BJ (cell line): ENCODE measurements at regions not wholly inside any gene's neighbourhood (a gene's known extent, or its start where the extent isn't known, plus 50 kb on each side); places are given as distances from the start of the nearest gene placed in this dataset.

Experiments
- CTCF ChIA-PET: fragments of 350-600 bp; formaldehyde crosslinking; extraction: SDS; loops from one replicate; lab custom pipeline; 2021; ENCODE audit warnings: antibody characterized with exemption, inconsistent platforms; lab: Yijun Ruan, JAX
- POLR2A ChIA-PET: fragments of 300-600 bp; sonication (Branson Sonifier 250); formaldehyde crosslinking; extraction: SDS; loops from one replicate; lab custom pipeline; 2021; ENCODE audit warnings: antibody characterized with exemption; lab: Charles Lee
- DNase-seq: peaks from one replicate; pipeline ENCODE4 v3.0.0-alpha.2; 2011; ENCODE audit warnings: low read depth
- H3K27me3 ChIP-seq: 2 replicates; pipeline ENCODE4 v1.6.0; 2011; ENCODE audit warnings: low read length; ENCODE audit not compliant: control insufficient read depth, insufficient read depth
- H3K36me3 ChIP-seq: 2 replicates; pipeline ENCODE4 v1.5.1; 2011; ENCODE audit warnings: low read length; ENCODE audit not compliant: control insufficient read depth, insufficient read depth
- H3K4me3 ChIP-seq: 2 replicates; pipeline ENCODE4 v1.5.1; 2011; ENCODE audit warnings: low read depth, mild to moderate bottlenecking, control low read depth, low read length
- TF ChIP-seq, protein P1 (sequence below): IDR thresholded peaks from 2 replicates; pipeline ENCODE4 v1.5.1; 2011; ENCODE audit warnings: low read depth, mild to moderate bottlenecking, control low read depth, inconsistent platforms, low read length, moderate library complexity; ENCODE audit not compliant: insufficient read depth

DNA sequence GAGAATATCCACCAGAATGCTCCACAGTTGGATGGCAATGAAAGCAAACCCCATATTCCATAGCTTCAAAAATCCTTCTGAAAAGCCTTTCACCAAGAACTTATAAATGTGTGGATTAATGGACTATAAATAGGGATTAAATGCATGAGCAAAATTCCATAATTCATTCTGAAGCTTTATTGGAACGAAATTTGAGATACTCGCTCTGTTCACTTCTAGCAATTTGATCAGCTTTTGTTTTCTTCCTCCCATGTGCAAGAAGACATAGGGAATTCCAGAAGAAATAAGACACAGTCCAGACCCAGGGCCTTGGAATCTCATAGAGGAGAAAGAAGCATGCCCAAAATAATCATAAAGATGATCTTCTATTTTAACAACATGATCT is 285.9 kb upstream of the TMPO start:
- H3K36me3 ChIP-seq = no peaks in the 10 kb centered on the region
- POLR2A ChIA-PET = no interaction called here
- H3K27me3 ChIP-seq = no peaks in the 10 kb centered on the region
- CTCF ChIA-PET = interaction anchor here (1.6 kb wide), 1 partner anchor 168 kb away, joined by 3 read pairs; no protein-coding TSS in a partner anchor
- DNase-seq = no peak
- no peak overlapping the region for H3K4me3 ChIP-seq
- TF ChIP-seq, protein P1, sequence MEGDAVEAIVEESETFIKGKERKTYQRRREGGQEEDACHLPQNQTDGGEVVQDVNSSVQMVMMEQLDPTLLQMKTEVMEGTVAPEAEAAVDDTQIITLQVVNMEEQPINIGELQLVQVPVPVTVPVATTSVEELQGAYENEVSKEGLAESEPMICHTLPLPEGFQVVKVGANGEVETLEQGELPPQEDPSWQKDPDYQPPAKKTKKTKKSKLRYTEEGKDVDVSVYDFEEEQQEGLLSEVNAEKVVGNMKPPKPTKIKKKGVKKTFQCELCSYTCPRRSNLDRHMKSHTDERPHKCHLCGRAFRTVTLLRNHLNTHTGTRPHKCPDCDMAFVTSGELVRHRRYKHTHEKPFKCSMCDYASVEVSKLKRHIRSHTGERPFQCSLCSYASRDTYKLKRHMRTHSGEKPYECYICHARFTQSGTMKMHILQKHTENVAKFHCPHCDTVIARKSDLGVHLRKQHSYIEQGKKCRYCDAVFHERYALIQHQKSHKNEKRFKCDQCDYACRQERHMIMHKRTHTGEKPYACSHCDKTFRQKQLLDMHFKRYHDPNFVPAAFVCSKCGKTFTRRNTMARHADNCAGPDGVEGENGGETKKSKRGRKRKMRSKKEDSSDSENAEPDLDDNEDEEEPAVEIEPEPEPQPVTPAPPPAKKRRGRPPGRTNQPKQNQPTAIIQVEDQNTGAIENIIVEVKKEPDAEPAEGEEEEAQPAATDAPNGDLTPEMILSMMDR = no peak

DNA sequence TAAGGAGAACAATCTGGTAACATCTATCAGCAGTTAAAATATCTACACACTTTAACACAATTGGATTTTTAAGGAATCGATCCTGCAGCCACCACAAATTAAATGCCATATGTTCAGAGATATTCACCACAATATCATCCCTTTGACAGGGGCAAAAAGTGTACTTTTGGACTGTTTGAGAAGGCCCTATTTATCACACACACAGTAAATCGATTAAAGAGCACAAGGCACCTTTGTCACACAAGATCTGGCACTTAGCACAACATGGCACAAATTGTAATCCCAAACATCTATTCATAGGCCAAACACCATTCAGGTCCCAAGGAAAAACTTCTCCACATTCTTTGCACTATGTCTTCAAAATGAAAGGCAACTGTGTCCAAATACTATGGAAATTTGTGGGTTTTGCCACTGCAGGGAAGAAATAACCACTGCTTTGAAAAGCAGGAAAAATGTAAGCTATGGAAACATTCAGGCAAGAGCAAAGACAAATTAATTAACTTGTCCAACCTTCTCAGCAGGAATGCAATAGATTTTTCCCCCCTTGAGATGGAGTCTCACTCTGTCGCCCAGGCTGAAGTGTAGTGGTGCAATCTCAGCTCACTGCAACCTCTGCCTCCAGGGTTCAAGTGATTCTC is 282.5 kb upstream of the TMPO start:
- Histone ChIP-seq H3K36me3 (no peaks in the 10 kb centered on the region), H3K27me3 (no peaks in the 10 kb centered on the region), H3K4me3 (no peak overlapping the region)
- DNase-seq = no peak
- TF ChIP-seq, protein P1 = no peak
- POLR2A ChIA-PET = no interaction called here
- CTCF ChIA-PET = no interaction called here

DNA sequence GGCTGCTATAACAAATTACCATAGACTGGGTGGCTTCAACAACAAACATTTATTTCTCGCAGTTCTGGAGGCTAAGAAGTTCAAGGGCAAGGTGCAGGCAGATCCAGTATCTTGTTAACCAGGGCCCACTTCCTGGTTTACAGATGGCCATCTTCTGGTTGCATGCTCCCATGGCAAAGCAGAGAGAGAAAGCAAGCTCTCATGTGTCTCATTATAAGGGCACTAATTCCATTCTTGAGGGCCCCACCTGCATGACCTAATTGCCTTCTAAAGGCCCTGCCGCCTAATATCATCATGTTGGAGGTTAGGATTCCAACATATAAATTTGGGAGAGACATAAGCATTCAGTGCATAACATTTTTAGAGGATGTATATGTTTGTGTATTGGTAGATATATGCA is 280.1 kb upstream of the TMPO start:
- H3K27me3 ChIP-seq = no peaks in the 10 kb centered on the region
- no peaks in the 10 kb centered on the region for H3K36me3 ChIP-seq
- DNase-seq = no peak
- TF ChIP-seq, protein P1 = no peak
- POLR2A ChIA-PET = no interaction called here
- H3K4me3 ChIP-seq = no peak overlapping the region
- CTCF ChIA-PET = no interaction called here

DNA sequence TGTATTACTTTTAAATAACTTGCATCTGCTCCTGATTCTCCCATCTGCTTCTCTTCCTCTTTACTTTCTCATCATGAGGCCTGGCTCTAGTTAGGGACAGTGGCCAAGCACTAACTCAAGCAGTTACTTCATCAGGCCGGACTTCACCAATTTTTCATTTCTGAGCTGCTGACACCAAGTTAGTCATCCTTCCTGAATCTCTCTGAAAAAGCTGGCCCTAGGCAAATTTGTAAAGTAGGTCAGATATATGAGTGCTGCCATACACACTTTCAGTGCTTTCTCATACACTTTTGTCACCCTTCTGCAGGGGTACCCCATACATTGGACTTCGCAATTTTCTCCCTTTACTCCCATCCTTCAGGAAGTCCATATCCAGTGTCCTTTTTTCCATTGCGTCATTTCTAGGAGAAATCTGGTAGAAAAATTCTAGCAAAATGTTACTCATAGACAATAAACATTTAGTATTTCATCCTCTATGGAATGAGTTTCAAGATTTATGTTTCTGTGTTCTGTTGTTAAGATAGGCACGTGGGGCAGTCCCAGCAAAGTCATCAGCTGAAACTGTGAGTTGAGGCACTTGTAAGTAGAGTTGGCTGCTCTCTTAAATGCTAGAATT is 276.8 kb upstream of the TMPO start:
- ChIA-PET CTCF (interaction anchor here (1.2 kb wide), 1 partner anchor 12 kb away, joined by 3 read pairs; no protein-coding TSS in a partner anchor), POLR2A (no interaction called here)
- TF ChIP-seq, protein P1 = no peak
- peak; percentile 14 for DNase-seq
- H3K27me3 ChIP-seq = no peaks in the 10 kb centered on the region
- H3K4me3 ChIP-seq = no peak overlapping the region
- no peaks in the 10 kb centered on the region for H3K36me3 ChIP-seq

DNA sequence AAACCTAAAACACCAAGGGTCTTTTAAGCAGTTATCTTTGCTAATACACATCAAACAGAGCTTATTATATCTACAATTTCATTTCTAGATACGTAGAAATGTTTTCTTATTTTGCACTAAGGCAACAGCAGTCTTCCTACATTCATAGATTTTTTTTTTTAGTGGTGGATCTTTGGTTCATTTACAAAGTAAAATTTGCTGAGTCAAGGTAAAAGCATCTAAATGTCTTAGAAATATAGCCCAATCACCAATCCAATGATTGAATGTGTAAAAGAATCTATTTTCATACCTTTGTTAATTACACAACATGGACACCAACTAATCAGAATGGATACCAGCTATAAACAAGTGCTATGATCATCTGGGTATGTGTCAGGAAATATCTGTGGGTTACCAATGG is 272.2 kb upstream of the TMPO start:
- TF ChIP-seq, protein P1 = no peak
- DNase-seq = no peak
- Histone ChIP-seq H3K4me3 (no peak overlapping the region), H3K36me3 (no peaks in the 10 kb centered on the region), H3K27me3 (no peaks in the 10 kb centered on the region)
- ChIA-PET CTCF (no interaction called here), POLR2A (no interaction called here)
